Activated CD8-positive, alpha-beta memory T cell treated with anti-CD3 and anti-CD28 coated beads for 36 hours (primary cell): ENCODE measurements at regions not wholly inside any gene's neighbourhood (a gene's known extent, or its start where the extent isn't known, plus 50 kb on each side); places are given as distances from the start of the nearest gene placed in this dataset.

Experiments
- CTCF ChIA-PET: fragments of 350-600 bp; sonication (Branson Sonifier 250); formaldehyde crosslinking; loops from one replicate; lab custom pipeline; 2021; ENCODE audit warnings: antibody characterized with exemption; lab: Charles Lee
- POLR2A ChIA-PET: fragments of 350-600 bp; sonication (Branson Sonifier 250); formaldehyde crosslinking; loops from one replicate; lab custom pipeline; 2021; ENCODE audit warnings: antibody characterized with exemption; lab: Charles Lee

- POLR2A ChIA-PET: interaction anchor here (0.6 to 4.4 kb wide), 6 partner anchors 31 to 183 kb away, joined by 3 to 98 read pairs (median 14); no protein-coding TSS in a partner anchor
- CTCF ChIA-PET: interaction anchor here (1.5 to 3.4 kb wide), 2 partner anchors 30 to 116 kb away, joined by 4 to 23 read pairs; no protein-coding TSS in a partner anchor
Observed at GRCh38 chr14:49969961-49970360, 77.1 kb downstream of the ARF6 start.

- CTCF ChIA-PET: interaction anchor here (0.5 to 3.4 kb wide), 10 partner anchors 30 to 115 kb away, joined by 3 to 23 read pairs (median 4); partner anchors contain the start of gene ARF6
- POLR2A ChIA-PET: interaction anchor here (0.6 to 4.4 kb wide), 14 partner anchors 23 to 182 kb away, joined by 3 to 98 read pairs (median 6); partner anchors contain the start of gene ARF6
Observed at GRCh38 chr14:49970474-49971147, 77.7 kb downstream of the ARF6 start.

GRCh38 chr14:49971156-49972130 lies 78.6 kb downstream of the ARF6 start:
- CTCF ChIA-PET: interaction anchor here (0.5 to 3.4 kb wide), 16 partner anchors 13 to 114 kb away, joined by 3 to 23 read pairs (median 4); partner anchors contain the start of gene ARF6
- POLR2A ChIA-PET: interaction anchor here (0.6 to 4.4 kb wide), 20 partner anchors 10 to 281 kb away, joined by 3 to 98 read pairs (median 6); partner anchors contain the start of gene ARF6

GRCh38 chr14:49972131-49972671 lies 79.3 kb downstream of the ARF6 start:
- ChIA-PET POLR2A (interaction anchor here (0.6 to 4.4 kb wide), 17 partner anchors 11 to 113 kb away, joined by 3 to 98 read pairs (median 6); no protein-coding TSS in a partner anchor), CTCF (interaction anchor here (0.9 to 3.4 kb wide), 13 partner anchors 12 to 111 kb away, joined by 3 to 23 read pairs (median 4); partner anchors contain the start of gene ARF6)

GRCh38 chr14:49972823-49973222 lies 79.9 kb downstream of the ARF6 start:
- CTCF ChIA-PET: interaction anchor here (1.0 to 3.4 kb wide), 7 partner anchors 18 to 111 kb away, joined by 3 to 23 read pairs (median 5); no protein-coding TSS in a partner anchor
- POLR2A ChIA-PET: interaction anchor here (0.6 to 4.4 kb wide), 9 partner anchors 20 to 110 kb away, joined by 3 to 98 read pairs (median 12); no protein-coding TSS in a partner anchor

GRCh38 chr14:49975276-49975675 lies 82.4 kb downstream of the ARF6 start:
- ChIA-PET POLR2A (interaction anchor here (0.6 to 2.0 kb wide), 3 partner anchors 26 to 113 kb away, joined by 3 to 8 read pairs (median 4); no protein-coding TSS in a partner anchor), CTCF (interaction anchor here (1.9 kb wide), 1 partner anchor 11 kb away, joined by 5 read pairs; no protein-coding TSS in a partner anchor)

- POLR2A ChIA-PET: interaction anchor here (1.0 to 2.0 kb wide), 3 partner anchors 14 to 113 kb away, joined by 4 to 8 read pairs (median 4); no protein-coding TSS in a partner anchor
Observed at GRCh38 chr14:49975799-49976198, 82.9 kb downstream of the ARF6 start.

GRCh38 chr14:49977126-49977841 lies 84.4 kb downstream of the ARF6 start:
- ChIA-PET POLR2A (interaction anchor here (0.7 to 1.1 kb wide), 4 partner anchors 12 to 104 kb away, joined by 3 to 8 read pairs (median 4); no protein-coding TSS in a partner anchor), CTCF (interaction anchor here (1.2 to 1.7 kb wide), 2 partner anchors 26 to 61 kb away, joined by 3 to 4 read pairs; no protein-coding TSS in a partner anchor)

More at GRCh38 chr14:49975799-49976198, 82.9 kb downstream of the ARF6 start:
- CTCF ChIA-PET: interaction anchor here (1.7 to 1.9 kb wide), 2 partner anchors 11 to 63 kb away, joined by 4 to 5 read pairs; no protein-coding TSS in a partner anchor

GRCh38 chr14:49980027-49980426 lies 87.1 kb downstream of the ARF6 start:
- CTCF ChIA-PET: interaction anchor here (1.2 kb wide), 1 partner anchor 20 kb away, joined by 3 read pairs; no protein-coding TSS in a partner anchor
- POLR2A ChIA-PET: interaction anchor here (0.7 kb wide), 1 partner anchor 10 kb away, joined by 4 read pairs; no protein-coding TSS in a partner anchor

- ChIA-PET CTCF (no interaction called here), POLR2A (no interaction called here)
Observed at GRCh38 chr14:49982082-49982481, 89.2 kb downstream of the ARF6 start.

- CTCF ChIA-PET: interaction anchor here (0.6 kb wide), 1 partner anchor 70 kb away, joined by 3 read pairs; no protein-coding TSS in a partner anchor
Observed at GRCh38 chr14:49982501-49982951, 89.6 kb downstream of the ARF6 start.

GRCh38 chr14:49984424-49984823 lies 91.5 kb downstream of the ARF6 start:
- CTCF ChIA-PET: interaction anchor here (1.0 kb wide), 2 partner anchors 13 to 15 kb away, joined by 3 read pairs; no protein-coding TSS in a partner anchor
- POLR2A ChIA-PET: interaction anchor here (0.6 to 1.4 kb wide), 5 partner anchors 8 to 87 kb away, joined by 3 to 6 read pairs (median 4); no protein-coding TSS in a partner anchor

More at GRCh38 chr14:49982501-49982951, 89.6 kb downstream of the ARF6 start:
- POLR2A ChIA-PET: interaction anchor here (1.0 kb wide), 1 partner anchor 84 kb away, joined by 4 read pairs; no protein-coding TSS in a partner anchor

- ChIA-PET CTCF (interaction anchor here (1.5 kb wide), 2 partner anchors 11 to 15 kb away, joined by 4 to 5 read pairs; no protein-coding TSS in a partner anchor), POLR2A (interaction anchor here (0.6 to 1.2 kb wide), 3 partner anchors 87 to 245 kb away, joined by 3 to 6 read pairs (median 4); partner anchors contain the start of gene SOS2)
Observed at GRCh38 chr14:49986343-49987014, 93.6 kb downstream of the ARF6 start.

- CTCF ChIA-PET: no interaction called here
- POLR2A ChIA-PET: interaction anchor here (0.5 kb wide), 1 partner anchor 124 kb away, joined by 9 read pairs; no protein-coding TSS in a partner anchor
Observed at GRCh38 chr14:49988080-49988990, 95.5 kb downstream of the ARF6 start.

- ChIA-PET CTCF (interaction anchor here (1.2 kb wide), 1 partner anchor 137 kb away, joined by 3 read pairs; no protein-coding TSS in a partner anchor), POLR2A (interaction anchor here (0.6 to 1.3 kb wide), 2 partner anchors 10 to 13 kb away, joined by 4 read pairs; no protein-coding TSS in a partner anchor)
Observed at GRCh38 chr14:49989966-49990365, 97.1 kb downstream of the ARF6 start.
